ENCODE measurements at regions not wholly inside any gene's neighbourhood (a gene's known extent, or its start where the extent isn't known, plus 50 kb on each side); places are given as distances from the start of the nearest gene placed in this dataset.
"Not testable (repeated sequence)": the region's sequence is repeated elsewhere in the genome, so short reads cannot be mapped to it uniquely, and the experiment has no call there.

- Histone ChIP-seq H3K9ac (ENCODE audit: insufficient read length, low read depth) (no peak overlapping the region), H3K36me3 (ENCODE audit: insufficient read depth, insufficient read length, low read length) (no peaks in the 10 kb centered on the region), H3K4me1 (ENCODE audit: insufficient read depth, insufficient read length) (no peaks in the 10 kb centered on the region), H3K9me3 (ENCODE audit: insufficient read depth, low read length) (no peaks in the 10 kb centered on the region), H3K27me3 (ENCODE audit: insufficient read depth, insufficient read length) (no peaks in the 10 kb centered on the region), H3K4me3 (ENCODE audit: insufficient read length, low read depth) (no peak overlapping the region)
- TF ChIP-seq YY1 (IDR thresholded peaks at IDR 0.05; ENCODE audit: insufficient read depth, insufficient read length) (no peak), ZNF274 (IDR thresholded peaks at IDR 0.05; ENCODE audit: low read depth, low read length) (no peak), SUZ12 (IDR thresholded peaks at IDR 0.05; ENCODE audit: extremely low read depth, insufficient read depth, insufficient read length) (no peak)
- DNase-seq (ENCODE audit: low read depth, low spot score), result no peak
These were observed 227.3 kb upstream of the ZC4H2 start for GRCh38 chrX:65203545-65203944.

GRCh38 chrX:65196758-65197360, 220.6 kb upstream of the ZC4H2 start:
- Histone ChIP-seq H3K27me3 (ENCODE audit: insufficient read depth, insufficient read length) (no peaks in the 10 kb centered on the region), H3K9me3 (ENCODE audit: insufficient read depth, low read length) (no peaks in the 10 kb centered on the region), H3K4me1 (ENCODE audit: insufficient read depth, insufficient read length) (no peaks in the 10 kb centered on the region), H3K9ac (ENCODE audit: insufficient read length, low read depth) (no peak overlapping the region), H3K4me3 (ENCODE audit: insufficient read length, low read depth) (no peak overlapping the region), H3K36me3 (ENCODE audit: insufficient read depth, insufficient read length, low read length) (no peaks in the 10 kb centered on the region)
- TF ChIP-seq SUZ12 (IDR thresholded peaks at IDR 0.05; ENCODE audit: extremely low read depth, insufficient read depth, insufficient read length), result no peak
- TF ChIP-seq YY1 (IDR thresholded peaks at IDR 0.05; ENCODE audit: insufficient read depth, insufficient read length), result no peak
- TF ChIP-seq ZNF274 (IDR thresholded peaks at IDR 0.05; ENCODE audit: low read depth, low read length), result no peak
- peak; percentile 66 for DNase-seq (ENCODE audit: low read depth, low spot score)

- no peak for DNase-seq (ENCODE audit: low read depth, low spot score)
- Histone ChIP-seq H3K4me3 (ENCODE audit: insufficient read length, low read depth) (no peak overlapping the region), H3K36me3 (ENCODE audit: insufficient read depth, insufficient read length, low read length) (no peaks in the 10 kb centered on the region), H3K9ac (ENCODE audit: insufficient read length, low read depth) (no peak overlapping the region), H3K27me3 (ENCODE audit: insufficient read depth, insufficient read length) (no peaks in the 10 kb centered on the region), H3K9me3 (ENCODE audit: insufficient read depth, low read length) (no peaks in the 10 kb centered on the region), H3K4me1 (ENCODE audit: insufficient read depth, insufficient read length) (no peaks in the 10 kb centered on the region)
- TF ChIP-seq ZNF274 (IDR thresholded peaks at IDR 0.05; ENCODE audit: low read depth, low read length), result no peak
- no peak for TF ChIP-seq YY1 (IDR thresholded peaks at IDR 0.05; ENCODE audit: insufficient read depth, insufficient read length)
- TF ChIP-seq SUZ12 (IDR thresholded peaks at IDR 0.05; ENCODE audit: extremely low read depth, insufficient read depth, insufficient read length), result no peak
These were observed 219.4 kb upstream of the ZC4H2 start for GRCh38 chrX:65195621-65196020.

- TF ChIP-seq SUZ12 (IDR thresholded peaks at IDR 0.05; ENCODE audit: extremely low read depth, insufficient read depth, insufficient read length), result no peak
- TF ChIP-seq YY1 (IDR thresholded peaks at IDR 0.05; ENCODE audit: insufficient read depth, insufficient read length), result no peak
- no peak for TF ChIP-seq ZNF274 (IDR thresholded peaks at IDR 0.05; ENCODE audit: low read depth, low read length)
- H3K9me3 ChIP-seq (ENCODE audit: insufficient read depth, low read length), result no peaks in the 10 kb centered on the region
- H3K4me1 ChIP-seq (ENCODE audit: insufficient read depth, insufficient read length), result no peaks in the 10 kb centered on the region
- no peak overlapping the region for H3K9ac ChIP-seq (ENCODE audit: insufficient read length, low read depth)
- DNase-seq (ENCODE audit: low read depth, low spot score), result no peak
- no peaks in the 10 kb centered on the region for H3K27me3 ChIP-seq (ENCODE audit: insufficient read depth, insufficient read length)
- H3K4me3 ChIP-seq (ENCODE audit: insufficient read length, low read depth), result no peak overlapping the region
- H3K36me3 ChIP-seq (ENCODE audit: insufficient read depth, insufficient read length, low read length), result no peaks in the 10 kb centered on the region
These were observed 218.3 kb upstream of the ZC4H2 start for GRCh38 chrX:65194547-65194946.

GRCh38 chrX:65163325-65163724, 187.1 kb upstream of the ZC4H2 start:
- not testable (repeated sequence) for H3K9ac ChIP-seq (ENCODE audit: insufficient read length, low read depth); H3K4me1 ChIP-seq (ENCODE audit: insufficient read depth, insufficient read length); H3K4me3 ChIP-seq (ENCODE audit: insufficient read length, low read depth); H3K36me3 ChIP-seq (ENCODE audit: insufficient read depth, insufficient read length, low read length); DNase-seq (ENCODE audit: low read depth, low spot score); H3K27me3 ChIP-seq (ENCODE audit: insufficient read depth, insufficient read length)
- peaks cover 17% of the 10 kb centered on the region for H3K9me3 ChIP-seq (ENCODE audit: insufficient read depth, low read length)

GRCh38 chrX:65148232-65148631, 172.0 kb upstream of the ZC4H2 start:
- Histone ChIP-seq H3K9ac (ENCODE audit: insufficient read length, low read depth) (no peak overlapping the region), H3K4me3 (ENCODE audit: insufficient read length, low read depth) (no peak overlapping the region), H3K9me3 (ENCODE audit: insufficient read depth, low read length) (no peaks in the 10 kb centered on the region), H3K4me1 (ENCODE audit: insufficient read depth, insufficient read length) (no peaks in the 10 kb centered on the region), H3K27me3 (ENCODE audit: insufficient read depth, insufficient read length) (no peaks in the 10 kb centered on the region), H3K36me3 (ENCODE audit: insufficient read depth, insufficient read length, low read length) (no peaks in the 10 kb centered on the region)
- TF ChIP-seq ZNF274 (IDR thresholded peaks at IDR 0.05; ENCODE audit: low read depth, low read length) (no peak), YY1 (IDR thresholded peaks at IDR 0.05; ENCODE audit: insufficient read depth, insufficient read length) (no peak), SUZ12 (IDR thresholded peaks at IDR 0.05; ENCODE audit: extremely low read depth, insufficient read depth, insufficient read length) (no peak)
- no peak for DNase-seq (ENCODE audit: low read depth, low spot score)

- Histone ChIP-seq H3K4me3 (ENCODE audit: insufficient read length, low read depth) (no peak overlapping the region), H3K9ac (ENCODE audit: insufficient read length, low read depth) (no peak overlapping the region), H3K9me3 (ENCODE audit: insufficient read depth, low read length) (peaks cover 34% of the 10 kb centered on the region), H3K4me1 (ENCODE audit: insufficient read depth, insufficient read length) (no peaks in the 10 kb centered on the region), H3K27me3 (ENCODE audit: insufficient read depth, insufficient read length) (no peaks in the 10 kb centered on the region), H3K36me3 (ENCODE audit: insufficient read depth, insufficient read length, low read length) (no peaks in the 10 kb centered on the region)
- DNase-seq (ENCODE audit: low read depth, low spot score), result peak; percentile 11
- no peak for TF ChIP-seq SUZ12 (IDR thresholded peaks at IDR 0.05; ENCODE audit: extremely low read depth, insufficient read depth, insufficient read length)
- no peak for TF ChIP-seq ZNF274 (IDR thresholded peaks at IDR 0.05; ENCODE audit: low read depth, low read length)
- TF ChIP-seq YY1 (IDR thresholded peaks at IDR 0.05; ENCODE audit: insufficient read depth, insufficient read length), result no peak
These were observed 160.2 kb upstream of the ZC4H2 start for GRCh38 chrX:65136424-65136823.

Data from NT2/D1 (cell line).